ENCODE measurements at regions not wholly inside any gene's neighbourhood (a gene's known extent, or its start where the extent isn't known, plus 50 kb on each side); places are given as distances from the start of the nearest gene placed in this dataset.
"Not testable (repeated sequence)": the region's sequence is repeated elsewhere in the genome, so short reads cannot be mapped to it uniquely, and the experiment has no call there.

GRCh38 chr6:938916-939315 lies 246.0 kb upstream of the EXOC2 start:
- Histone ChIP-seq H3K9me3 (replicated peaks) (peaks cover 5% of the 10 kb centered on the region), H3K4me3 (no peak overlapping the region), H3K27ac (replicated peaks) (no peak overlapping the region), H3K27me3 (ENCODE audit: low read depth) (peaks cover 70% of the 10 kb centered on the region), H3K36me3 (no peaks in the 10 kb centered on the region), H3K4me1 (no peaks in the 10 kb centered on the region)
- TF ChIP-seq, protein P1, sequence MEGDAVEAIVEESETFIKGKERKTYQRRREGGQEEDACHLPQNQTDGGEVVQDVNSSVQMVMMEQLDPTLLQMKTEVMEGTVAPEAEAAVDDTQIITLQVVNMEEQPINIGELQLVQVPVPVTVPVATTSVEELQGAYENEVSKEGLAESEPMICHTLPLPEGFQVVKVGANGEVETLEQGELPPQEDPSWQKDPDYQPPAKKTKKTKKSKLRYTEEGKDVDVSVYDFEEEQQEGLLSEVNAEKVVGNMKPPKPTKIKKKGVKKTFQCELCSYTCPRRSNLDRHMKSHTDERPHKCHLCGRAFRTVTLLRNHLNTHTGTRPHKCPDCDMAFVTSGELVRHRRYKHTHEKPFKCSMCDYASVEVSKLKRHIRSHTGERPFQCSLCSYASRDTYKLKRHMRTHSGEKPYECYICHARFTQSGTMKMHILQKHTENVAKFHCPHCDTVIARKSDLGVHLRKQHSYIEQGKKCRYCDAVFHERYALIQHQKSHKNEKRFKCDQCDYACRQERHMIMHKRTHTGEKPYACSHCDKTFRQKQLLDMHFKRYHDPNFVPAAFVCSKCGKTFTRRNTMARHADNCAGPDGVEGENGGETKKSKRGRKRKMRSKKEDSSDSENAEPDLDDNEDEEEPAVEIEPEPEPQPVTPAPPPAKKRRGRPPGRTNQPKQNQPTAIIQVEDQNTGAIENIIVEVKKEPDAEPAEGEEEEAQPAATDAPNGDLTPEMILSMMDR (IDR thresholded peaks at IDR 0.05; ENCODE audit: borderline replicate concordance), result no peak
- DNase-seq, result no peak
- intact Hi-C loops (cut with micrococcal nuclease), result no loop called here

DNA sequence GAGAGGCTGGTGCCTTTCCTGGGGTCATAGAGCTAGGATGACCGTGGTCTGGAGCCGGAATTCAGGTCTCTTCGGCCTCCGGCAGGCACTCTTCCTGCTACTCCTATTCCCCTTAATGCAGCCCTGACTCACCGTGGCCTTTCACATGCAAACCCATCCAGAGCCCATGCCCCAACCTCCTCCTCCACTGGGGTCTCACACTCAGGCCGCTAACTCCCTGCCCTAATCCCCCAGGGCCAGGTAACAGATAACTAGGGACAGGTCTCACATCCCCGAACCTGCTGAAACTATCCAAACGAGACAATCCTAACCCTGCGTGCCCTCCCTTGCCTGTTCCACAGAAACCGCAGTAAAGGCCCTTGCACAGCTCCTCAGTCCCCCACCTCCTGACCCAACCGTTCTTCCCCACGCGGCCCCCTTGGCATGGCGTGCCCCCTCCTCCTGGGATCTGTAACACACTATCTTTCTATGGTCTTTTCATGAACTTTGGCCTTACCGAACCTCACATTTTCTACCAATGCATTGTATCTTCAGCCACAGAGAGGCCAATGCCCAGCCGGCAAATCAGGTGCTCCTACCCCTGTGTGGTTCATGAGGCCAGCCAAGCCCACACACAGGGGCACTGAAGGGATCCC lies 245.4 kb upstream of the EXOC2 start:
- DNase-seq, result no peak

GRCh38 chr6:935582-935981 lies 242.6 kb upstream of the EXOC2 start:
- no peak overlapping the region for H3K27ac ChIP-seq (replicated peaks)
- H3K4me3 ChIP-seq, result no peak overlapping the region
- TF ChIP-seq, protein P1 (IDR thresholded peaks at IDR 0.05; ENCODE audit: borderline replicate concordance), result no peak
- DNase-seq, result no peak
- peaks cover 61% of the 10 kb centered on the region for H3K27me3 ChIP-seq (ENCODE audit: low read depth)
- intact Hi-C loops (cut with micrococcal nuclease), result no loop called here
- no peaks in the 10 kb centered on the region for H3K9me3 ChIP-seq (replicated peaks)
- H3K36me3 ChIP-seq, result no peaks in the 10 kb centered on the region
- H3K4me1 ChIP-seq, result no peaks in the 10 kb centered on the region

More for the DNA sequence above, 245.4 kb upstream of the EXOC2 start:
- Histone ChIP-seq H3K9me3 (replicated peaks) (no peaks in the 10 kb centered on the region), H3K36me3 (no peaks in the 10 kb centered on the region), H3K27ac (replicated peaks) (no peak overlapping the region), H3K4me3 (no peak overlapping the region), H3K4me1 (no peaks in the 10 kb centered on the region), H3K27me3 (ENCODE audit: low read depth) (peaks cover 76% of the 10 kb centered on the region)
- TF ChIP-seq, protein P1 (IDR thresholded peaks at IDR 0.05; ENCODE audit: borderline replicate concordance), result no peak
- intact Hi-C loops (cut with micrococcal nuclease), result no loop called here

DNA sequence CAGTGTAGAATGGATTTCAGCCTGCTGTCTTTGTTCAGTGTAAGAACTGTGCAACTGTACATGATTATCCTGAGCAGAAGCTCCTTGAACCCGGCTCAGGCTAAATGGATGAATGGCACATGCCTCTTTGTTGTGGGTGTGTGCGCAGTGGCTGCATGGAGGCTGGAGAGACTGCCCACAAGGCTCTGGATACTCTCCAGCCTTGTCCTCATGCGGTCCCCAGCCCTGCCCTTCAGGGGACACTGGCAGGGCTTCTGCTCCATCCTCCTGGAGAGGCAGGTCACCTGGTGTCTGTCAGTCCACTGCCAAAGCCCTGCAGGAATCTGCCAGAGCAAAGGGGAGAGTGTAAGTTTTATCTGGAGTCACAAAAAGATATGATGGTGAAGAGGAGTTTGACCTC lies 241.7 kb upstream of the EXOC2 start:
- Histone ChIP-seq H3K27ac (replicated peaks) (no peak overlapping the region), H3K36me3 (no peaks in the 10 kb centered on the region), H3K27me3 (ENCODE audit: low read depth) (peaks cover 54% of the 10 kb centered on the region), H3K4me1 (no peaks in the 10 kb centered on the region), H3K4me3 (no peak overlapping the region), H3K9me3 (replicated peaks) (no peaks in the 10 kb centered on the region)
- intact Hi-C loops (cut with micrococcal nuclease), result no loop called here
- TF ChIP-seq, protein P1 (IDR thresholded peaks at IDR 0.05; ENCODE audit: borderline replicate concordance), result no peak
- DNase-seq, result no peak

DNA sequence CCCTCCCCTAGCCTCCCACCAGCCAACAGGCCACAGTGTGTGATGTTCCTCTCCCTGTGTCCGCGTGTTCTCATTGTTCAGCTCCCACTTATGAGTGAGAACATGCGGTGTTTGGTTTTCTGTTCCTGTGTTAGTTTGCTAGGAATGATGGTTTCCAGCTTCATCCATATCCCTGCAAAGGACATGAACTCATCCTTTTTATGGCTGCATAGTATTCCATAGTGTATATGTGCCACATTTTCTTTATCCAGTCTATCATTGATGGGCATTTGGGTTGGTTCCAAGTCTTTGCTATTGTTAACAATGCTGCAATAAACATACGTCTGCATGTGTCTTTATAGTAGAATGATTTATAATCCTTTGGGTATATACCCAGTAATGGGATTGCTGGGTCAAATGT lies 239.0 kb upstream of the EXOC2 start:
- H3K36me3 ChIP-seq; H3K4me3 ChIP-seq; DNase-seq; H3K27ac ChIP-seq (replicated peaks); intact Hi-C loops (cut with micrococcal nuclease); H3K9me3 ChIP-seq (replicated peaks); H3K4me1 ChIP-seq: not testable (repeated sequence)
- peaks cover 39% of the 10 kb centered on the region for H3K27me3 ChIP-seq (ENCODE audit: low read depth)

DNA sequence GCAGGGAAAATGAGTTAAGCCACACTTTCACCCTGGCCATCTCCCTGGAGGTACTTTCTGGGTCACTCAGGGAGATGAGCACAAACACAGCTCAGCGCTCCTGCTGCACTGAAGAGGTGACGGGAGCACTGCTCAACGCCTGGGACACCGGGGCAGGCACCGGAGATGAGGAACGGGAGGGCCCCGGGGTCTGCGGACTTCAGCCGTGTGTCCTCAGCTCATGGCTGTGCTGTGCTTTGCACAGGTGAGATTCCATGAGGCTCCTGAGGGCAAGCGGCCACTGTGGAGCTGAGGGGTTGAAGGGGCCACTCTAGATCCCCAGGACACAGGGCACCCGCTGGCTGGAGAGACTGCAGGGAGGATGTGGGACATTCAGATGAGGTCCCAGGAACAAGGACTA lies 234.2 kb upstream of the EXOC2 start:
- DNase-seq, result no peak
- no peaks in the 10 kb centered on the region for H3K36me3 ChIP-seq
- peaks cover 7% of the 10 kb centered on the region for H3K9me3 ChIP-seq (replicated peaks)
- intact Hi-C loops (cut with micrococcal nuclease), result no loop called here
- peaks cover 51% of the 10 kb centered on the region for H3K27me3 ChIP-seq (ENCODE audit: low read depth)
- no peak overlapping the region for H3K4me3 ChIP-seq
- TF ChIP-seq, protein P1 (IDR thresholded peaks at IDR 0.05; ENCODE audit: borderline replicate concordance), result no peak
- H3K4me1 ChIP-seq, result no peaks in the 10 kb centered on the region
- no peak overlapping the region for H3K27ac ChIP-seq (replicated peaks)

Measured in left ventricle myocardium inferior (tissue), 1 donor.